AG09319 (cell line): ENCODE measurements at regions not wholly inside any gene's neighbourhood (a gene's known extent, or its start where the extent isn't known, plus 50 kb on each side); places are given as distances from the start of the nearest gene placed in this dataset.

Experiments
- DNase-seq: peaks from one replicate; pipeline ENCODE4 v3.0.0-alpha.2; 2010; ENCODE audit warnings: low read depth; ENCODE audit errors: extremely low read depth
- TF ChIP-seq, protein P1 (sequence below): IDR thresholded peaks from 2 replicates; pipeline ENCODE4 v1.5.1; 2011; ENCODE audit warnings: low read depth, mild to moderate bottlenecking, inconsistent platforms, low read length, moderate library complexity

DNA sequence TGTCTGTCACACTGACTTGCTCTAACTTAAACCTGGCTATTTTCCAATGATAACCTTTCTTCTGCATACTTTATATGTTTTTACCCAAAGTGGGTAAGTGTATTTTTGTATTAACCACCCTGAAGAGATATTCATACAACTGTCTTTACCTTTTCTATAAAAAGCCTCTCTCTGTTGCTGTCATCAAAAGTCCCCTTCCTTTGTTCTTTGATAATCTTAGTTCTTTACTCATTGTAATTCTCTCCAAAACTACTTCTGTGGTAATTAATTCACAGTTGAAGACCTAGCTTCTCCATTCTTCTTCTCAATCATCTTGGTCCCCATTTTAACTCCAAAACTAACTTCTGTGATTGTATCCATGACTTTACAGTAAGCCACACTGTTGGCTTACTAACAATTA lies 479.7 kb upstream of the MGAT4C start:
- DNase-seq, result no peak
- TF ChIP-seq, protein P1, sequence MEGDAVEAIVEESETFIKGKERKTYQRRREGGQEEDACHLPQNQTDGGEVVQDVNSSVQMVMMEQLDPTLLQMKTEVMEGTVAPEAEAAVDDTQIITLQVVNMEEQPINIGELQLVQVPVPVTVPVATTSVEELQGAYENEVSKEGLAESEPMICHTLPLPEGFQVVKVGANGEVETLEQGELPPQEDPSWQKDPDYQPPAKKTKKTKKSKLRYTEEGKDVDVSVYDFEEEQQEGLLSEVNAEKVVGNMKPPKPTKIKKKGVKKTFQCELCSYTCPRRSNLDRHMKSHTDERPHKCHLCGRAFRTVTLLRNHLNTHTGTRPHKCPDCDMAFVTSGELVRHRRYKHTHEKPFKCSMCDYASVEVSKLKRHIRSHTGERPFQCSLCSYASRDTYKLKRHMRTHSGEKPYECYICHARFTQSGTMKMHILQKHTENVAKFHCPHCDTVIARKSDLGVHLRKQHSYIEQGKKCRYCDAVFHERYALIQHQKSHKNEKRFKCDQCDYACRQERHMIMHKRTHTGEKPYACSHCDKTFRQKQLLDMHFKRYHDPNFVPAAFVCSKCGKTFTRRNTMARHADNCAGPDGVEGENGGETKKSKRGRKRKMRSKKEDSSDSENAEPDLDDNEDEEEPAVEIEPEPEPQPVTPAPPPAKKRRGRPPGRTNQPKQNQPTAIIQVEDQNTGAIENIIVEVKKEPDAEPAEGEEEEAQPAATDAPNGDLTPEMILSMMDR, result no peak

DNA sequence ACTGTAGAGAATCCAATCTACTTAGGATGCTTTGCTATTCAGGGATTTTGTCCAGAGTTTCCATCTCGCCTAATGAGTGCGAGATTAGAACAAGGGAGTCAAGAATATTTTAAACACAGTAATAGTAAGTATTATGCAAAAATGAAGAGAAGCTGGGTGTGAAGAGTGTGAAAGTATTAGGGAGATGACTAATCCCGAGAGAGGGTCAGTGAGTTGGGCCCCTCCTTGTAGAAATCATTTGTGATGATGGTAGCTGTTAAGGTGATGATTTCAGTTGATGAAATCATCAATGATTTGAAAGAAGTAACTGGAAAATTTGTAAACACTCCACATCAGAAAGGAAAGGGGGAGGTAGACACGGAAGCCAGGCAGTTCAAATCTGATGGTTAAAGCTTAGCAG lies 478.9 kb upstream of the MGAT4C start:
- no peak for DNase-seq
- TF ChIP-seq, protein P1, result no peak

DNA sequence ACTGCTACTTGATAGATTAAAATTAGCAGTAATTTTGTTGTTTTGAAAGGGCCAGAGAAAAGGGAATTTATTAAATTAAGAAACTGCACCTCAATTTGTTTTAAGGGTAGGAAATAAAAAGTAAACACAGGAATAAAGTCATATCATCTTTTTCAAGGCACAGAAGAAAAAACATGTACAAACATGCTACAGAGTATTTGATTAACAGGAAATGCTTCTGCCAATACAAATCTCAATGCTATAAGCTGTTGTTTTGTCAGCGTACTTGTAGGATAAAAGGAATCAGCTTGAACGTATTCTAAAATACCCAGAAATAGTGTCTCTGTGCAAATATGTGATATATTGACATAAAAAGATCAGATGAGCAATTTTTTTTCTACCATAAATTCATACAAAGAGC lies 474.0 kb upstream of the MGAT4C start:
- no peak for DNase-seq
- TF ChIP-seq, protein P1, result no peak

DNA sequence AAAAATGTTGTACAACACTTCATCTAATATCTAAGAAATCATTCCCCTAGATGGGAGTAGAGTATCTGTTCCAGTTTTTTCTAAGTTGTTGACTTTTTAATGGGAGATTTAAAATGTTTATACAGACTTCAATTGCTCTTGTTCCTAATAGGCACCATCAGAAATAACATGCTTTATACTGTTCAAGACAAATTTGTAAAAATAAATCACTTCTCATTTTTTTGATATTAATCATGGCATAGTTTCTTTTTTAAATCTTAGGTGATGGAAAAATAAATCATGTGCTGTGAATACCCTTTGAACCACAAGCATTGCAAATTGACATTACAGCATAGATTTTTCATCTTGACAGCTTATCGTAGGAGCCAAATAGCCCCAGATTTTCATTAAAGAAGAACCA lies 473.5 kb upstream of the MGAT4C start:
- TF ChIP-seq, protein P1, result no peak

DNA sequence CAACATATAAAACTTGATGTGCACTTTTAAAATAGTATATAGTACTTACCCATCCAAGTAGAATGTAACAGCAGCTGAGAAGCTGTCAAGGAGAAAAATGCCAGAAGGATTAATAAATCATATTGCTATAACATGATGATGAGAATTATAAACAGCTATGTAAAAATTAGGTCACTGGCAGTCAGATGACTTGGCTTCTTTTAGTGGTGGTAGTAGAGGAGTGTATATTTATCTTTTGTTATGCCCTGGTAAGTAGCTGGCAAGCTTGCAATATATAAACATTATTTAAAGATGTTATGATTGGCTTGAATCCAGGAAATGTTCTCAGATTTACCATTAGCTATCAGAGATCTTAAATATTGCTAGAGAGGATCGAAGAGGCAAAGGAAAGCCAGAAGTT lies 471.0 kb upstream of the MGAT4C start:
- TF ChIP-seq, protein P1, result no peak
- no peak for DNase-seq

More for the DNA sequence above, 473.5 kb upstream of the MGAT4C start:
- DNase-seq, result no peak

DNA sequence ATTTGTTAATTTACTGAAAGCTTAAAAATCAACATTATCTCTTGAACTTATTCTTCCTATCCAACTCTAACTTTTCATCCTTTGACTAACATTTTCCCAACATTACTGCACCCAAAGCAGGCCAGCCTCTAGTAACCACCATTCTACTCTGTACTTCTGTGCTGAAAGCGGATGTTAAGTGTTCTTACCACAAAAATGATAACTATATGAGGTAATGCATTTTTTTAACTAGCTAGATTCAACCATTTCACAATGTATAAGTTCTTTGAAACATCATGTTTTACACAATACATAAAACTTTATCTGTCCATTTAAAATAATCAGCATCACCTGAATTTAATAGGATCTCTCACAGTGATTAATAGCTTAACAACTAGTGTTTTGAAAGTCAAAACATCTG lies 468.5 kb upstream of the MGAT4C start:
- DNase-seq, result no peak
- TF ChIP-seq, protein P1, result no peak

DNA sequence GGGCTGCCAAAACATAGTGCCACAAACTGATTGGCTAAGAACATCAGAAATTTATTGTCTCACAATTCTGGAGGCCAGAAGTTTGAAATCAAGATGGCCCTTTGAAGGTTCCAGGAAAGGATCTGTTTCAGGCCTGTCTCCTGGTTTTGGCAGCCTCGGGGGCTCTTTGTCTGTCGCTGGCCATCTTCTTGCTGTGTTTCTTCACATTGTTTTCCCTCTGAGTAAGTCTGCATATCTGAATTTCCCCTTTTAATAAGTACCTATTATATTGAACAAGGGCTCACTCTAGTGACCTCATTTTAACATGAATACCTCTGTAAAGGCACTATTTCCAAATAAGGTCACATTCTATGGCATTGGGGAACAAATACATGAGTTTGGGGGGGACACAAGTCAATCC lies 467.1 kb upstream of the MGAT4C start:
- TF ChIP-seq, protein P1, result no peak

More for the DNA sequence above, 467.1 kb upstream of the MGAT4C start:
- DNase-seq, result no peak
